B cell (primary cell): ENCODE measurements at regions not wholly inside any gene's neighbourhood (a gene's known extent, or its start where the extent isn't known, plus 50 kb on each side); places are given as distances from the start of the nearest gene placed in this dataset.

Experiments
- ATAC-seq: fragments of 200-7000 bp; cut with Tn5 transposase; one replicate; pipeline ENCODE4 v1.10.0; 2021; ENCODE audit warnings: low read depth, mild to moderate bottlenecking, moderate number of reproducible peaks, moderate library complexity
- CTCF ChIA-PET: fragments of 350-600 bp; sonication (Branson Sonifier 250); formaldehyde crosslinking; loops from one replicate; lab custom pipeline; 2021; ENCODE audit warnings: antibody characterized with exemption, inconsistent platforms; lab: Charles Lee
- POLR2A ChIA-PET: fragments of 350-600 bp; sonication (Branson Sonifier 250); formaldehyde crosslinking; loops from one replicate; lab custom pipeline; 2021; ENCODE audit warnings: antibody characterized with exemption; lab: Charles Lee
- DNase-seq: peaks from one replicate; pipeline ENCODE4 v3.0.0; 2013
- H2AFZ ChIP-seq: 2 replicates; pipeline ENCODE4 v1.6.1; 2012; ENCODE audit warnings: mild to moderate bottlenecking, low read depth, low read length; ENCODE audit not compliant: insufficient read depth, poor library complexity, severe bottlenecking
- H3K27ac ChIP-seq, 2 donors: 1 replicate in 1 of 2; 2 replicates in 1 of 2; pipeline ENCODE4 v1.5.1; 2012 to 2013; ENCODE audit warnings: low read length in 2 of 2, mild to moderate bottlenecking in 2 of 2, moderate library complexity in 1 of 2
- H3K27me3 ChIP-seq, 4 experiments: fragments of 200-600 bp in 1 of 4; sonication (generic) in 1 of 4; replicated peaks in 1 of 4; 1 replicate in 2 of 4; 2 replicates in 2 of 4; pipeline versions ENCODE4 v1.6.1 to v1.7.0; 2013 to 2016; ENCODE audit warnings: low read length in 3 of 4, mild to moderate bottlenecking in 2 of 4, mixed read lengths in 1 of 4, moderate library complexity in 1 of 4; ENCODE audit not compliant: insufficient read depth in 4 of 4, control insufficient read depth in 3 of 4; ENCODE audit errors: control extremely low read depth in 1 of 4
- H3K36me3 ChIP-seq, 2 experiments: replicated peaks in 1 of 2; 1 replicate in 1 of 2; 2 replicates in 1 of 2; pipeline versions ENCODE4 v1.6.1 to v1.7.1; 2013; ENCODE audit warnings: low read length in 1 of 2; ENCODE audit not compliant: insufficient read depth in 2 of 2, control insufficient read depth in 1 of 2; ENCODE audit errors: control extremely low read depth in 1 of 2, extremely low read depth in 1 of 2
- H3K4me1 ChIP-seq, 2 donors: fragments of 200-600 bp in 1 of 2; sonication (generic) in 1 of 2; 1 replicate in 1 of 2; 2 replicates in 1 of 2; pipeline versions ENCODE4 v1.5.1 to v1.6.1; 2013 to 2017; ENCODE audit warnings: low read length in 2 of 2; ENCODE audit not compliant: control insufficient read depth in 2 of 2, insufficient read depth in 2 of 2
- H3K4me2 ChIP-seq: replicated peaks from 2 replicates; pipeline ENCODE3; 2012; ENCODE audit warnings: mild to moderate bottlenecking, low read depth, low read length; ENCODE audit not compliant: poor library complexity, severe bottlenecking
- H3K4me3 ChIP-seq, 5 experiments: fragments of 200-600 bp in 1 of 5; sonication (generic) in 1 of 5; 1 replicate in 3 of 5; 2 replicates in 2 of 5; pipeline versions ENCODE4 v1.5.1 to v1.7.0; 2011 to 2016; ENCODE audit warnings: low read length in 4 of 5, mild to moderate bottlenecking in 4 of 5, low read depth in 2 of 5, control low read depth in 1 of 5, moderate library complexity in 1 of 5; ENCODE audit not compliant: insufficient read depth in 1 of 5; ENCODE audit errors: control extremely low read depth in 1 of 5, extremely low read depth in 1 of 5
- H3K79me2 ChIP-seq: fragments of 200-600 bp; sonication (generic); one replicate; pipeline ENCODE4 v1.6.0; 2016; ENCODE audit warnings: low read length; ENCODE audit not compliant: control insufficient read depth, insufficient read depth
- H3K9ac ChIP-seq: fragments of 200-600 bp; sonication (generic); 2 replicates; pipeline ENCODE4 v1.6.1; 2017; ENCODE audit warnings: mild to moderate bottlenecking, low read length, moderate library complexity
- H3K9me3 ChIP-seq, 3 donors: one replicate each; pipeline versions ENCODE4 v1.6.1 to v1.7.1; 2013; ENCODE audit warnings: low read length in 2 of 3; ENCODE audit not compliant: control insufficient read depth in 2 of 3, insufficient read depth in 1 of 3; ENCODE audit errors: control extremely low read depth in 1 of 3
- H4K20me1 ChIP-seq: 2 replicates; pipeline ENCODE4 v1.6.0; 2012; ENCODE audit warnings: mild to moderate bottlenecking, low read length; ENCODE audit not compliant: insufficient read depth, control insufficient read depth, poor library complexity, severe bottlenecking
- H3K27ac Mint-ChIP-seq: one replicate; pipeline ENCODE4 v1.8.0; 2021; ENCODE audit warnings: mixed read lengths
- H3K27me3 Mint-ChIP-seq: one replicate; pipeline ENCODE4 v1.8.0; 2021; ENCODE audit warnings: mixed read lengths
- H3K4me1 Mint-ChIP-seq: one replicate; pipeline ENCODE4 v1.8.0; 2021; ENCODE audit warnings: mixed read lengths
- H3K4me3 Mint-ChIP-seq: one replicate; pipeline ENCODE4 v1.8.0; 2021; ENCODE audit warnings: mixed read lengths
- H3K9me3 Mint-ChIP-seq: one replicate; pipeline ENCODE4 v1.8.0; 2022; ENCODE audit warnings: mixed read lengths; ENCODE audit not compliant: insufficient read depth
- CTCF ChIP-seq: fragments of 200-600 bp; IDR thresholded peaks from one replicate; pipeline ENCODE4 v1.8.0; 2022; ENCODE audit warnings: antibody characterized with exemption, mild to moderate bottlenecking
- EZH2 ChIP-seq: IDR thresholded peaks from 2 replicates; pipeline ENCODE4 v1.6.1; 2012; ENCODE audit warnings: borderline replicate concordance, low read depth, mild to moderate bottlenecking, moderate library complexity, low read length; ENCODE audit not compliant: insufficient read depth, poor library complexity, severe bottlenecking
- WGBS: methylation state at CpG from one replicate; pipeline ENCODE4 v1.1.5; 2013; ENCODE audit warnings: missing lambda C conversion rate; ENCODE audit not compliant: insufficient coverage; 5-methylcytosine and 5-hydroxymethylcytosine counted together
- intact Hi-C: fragments of 100-400 bp; cut with micrococcal nuclease; formaldehyde crosslinking; loops from one replicate; pipeline ENCODE4 v1.10.0; 2022

GRCh38 chr6:91442342-91442741 lies 855.5 kb upstream of the MAP3K7 start:
- Mint-ChIP-seq H3K27me3 (no peaks in the 10 kb centered on the region), H3K9me3 (no peaks in the 10 kb centered on the region), H3K27ac (no peak overlapping the region), H3K4me3 (no peak overlapping the region), H3K4me1 (no peaks in the 10 kb centered on the region)
- no peaks in the 10 kb centered on the region for H3K27me3 ChIP-seq
- H3K27ac ChIP-seq = no peak overlapping the region
- H2AFZ ChIP-seq = no peak overlapping the region
- H3K4me3 ChIP-seq = no peak overlapping the region
- ATAC-seq (no peak), DNase-seq (no peak)
- ChIA-PET POLR2A (no interaction called here), CTCF (no interaction called here)
- no peak for TF ChIP-seq CTCF
- TF ChIP-seq EZH2 = no peak
- intact Hi-C loops = no loop called here
- no peaks in the 10 kb centered on the region for H4K20me1 ChIP-seq
- H3K9me3 ChIP-seq = no peaks in the 10 kb centered on the region
- 33% methylated on average over 2 of the region's 2 CpGs for WGBS
- no peak overlapping the region for H3K4me2 ChIP-seq
- H3K9ac ChIP-seq = no peak overlapping the region
- no peaks in the 10 kb centered on the region for H3K36me3 ChIP-seq
- H3K4me1 ChIP-seq = no peaks in the 10 kb centered on the region
- H3K79me2 ChIP-seq = no peaks in the 10 kb centered on the region

GRCh38 chr6:91438570-91438969 lies 851.7 kb upstream of the MAP3K7 start:
- H3K27ac Mint-ChIP-seq = no peak overlapping the region
- Histone ChIP-seq H3K9ac (no peak overlapping the region), H3K4me2 (no peak overlapping the region), H3K9me3 (no peaks in the 10 kb centered on the region), H3K36me3 (no peaks in the 10 kb centered on the region), H3K27me3 (no peaks in the 10 kb centered on the region), H4K20me1 (no peaks in the 10 kb centered on the region), H3K27ac (no peak overlapping the region), H3K79me2 (no peaks in the 10 kb centered on the region), H3K4me3 (no peak overlapping the region), H2AFZ (no peak overlapping the region), H3K4me1 (no peaks in the 10 kb centered on the region)
- TF ChIP-seq CTCF = no peak
- no peak for TF ChIP-seq EZH2
- POLR2A ChIA-PET = no interaction called here
- H3K4me3 Mint-ChIP-seq = no peak overlapping the region
- ATAC-seq (no peak), DNase-seq (no peak)
- 83% methylated on average over 1 of the region's 2 CpGs for WGBS
- H3K27me3 Mint-ChIP-seq = no peaks in the 10 kb centered on the region
- no peaks in the 10 kb centered on the region for H3K4me1 Mint-ChIP-seq
- intact Hi-C loops = no loop called here
- CTCF ChIA-PET = no interaction called here
- H3K9me3 Mint-ChIP-seq = no peaks in the 10 kb centered on the region
